GM19239 (cell line): ENCODE measurements at regions not wholly inside any gene's neighbourhood (a gene's known extent, or its start where the extent isn't known, plus 50 kb on each side); places are given as distances from the start of the nearest gene placed in this dataset.

ENCODE experiments used
- DNase-seq: peaks from one replicate; pipeline ENCODE4 v3.0.0; 2011; ENCODE audit warnings: low spot score; ENCODE audit not compliant: insufficient read length
- FAIRE-seq: peaks from 2 replicates; lab custom pipeline; 2011; peaks lifted over from hg19 to GRCh38; lab: Jason Lieb, UNC

GRCh38 chr9:13580760-13581159 lies 301.3 kb upstream of the MPDZ start:
- DNase-seq, result no peak
- FAIRE-seq, result no peak

GRCh38 chr9:13580131-13580530 lies 300.6 kb upstream of the MPDZ start:
- FAIRE-seq (no peak), DNase-seq (no peak)

GRCh38 chr9:13576101-13576500 lies 296.6 kb upstream of the MPDZ start:
- DNase-seq, result no peak
- no peak for FAIRE-seq

GRCh38 chr9:13575558-13575957 lies 296.1 kb upstream of the MPDZ start:
- DNase-seq (no peak), FAIRE-seq (no peak)

GRCh38 chr9:13570068-13570974 lies 290.8 kb upstream of the MPDZ start:
- no peak for FAIRE-seq
- no peak for DNase-seq

- FAIRE-seq, result no peak
Observed at GRCh38 chr9:13569602-13570067, 290.1 kb upstream of the MPDZ start.

GRCh38 chr9:13568841-13569601 lies 289.5 kb upstream of the MPDZ start:
- FAIRE-seq, result no peak
- no peak for DNase-seq

More at GRCh38 chr9:13569602-13570067, 290.1 kb upstream of the MPDZ start:
- no peak for DNase-seq

- no peak for FAIRE-seq
- no peak for DNase-seq
Observed at GRCh38 chr9:13568405-13568804, 288.9 kb upstream of the MPDZ start.

GRCh38 chr9:13567833-13568232 lies 288.3 kb upstream of the MPDZ start:
- DNase-seq (no peak), FAIRE-seq (no peak)

GRCh38 chr9:13557746-13558145 lies 278.3 kb upstream of the MPDZ start:
- FAIRE-seq (no peak), DNase-seq (no peak)

GRCh38 chr9:13556656-13557055 lies 277.2 kb upstream of the MPDZ start:
- FAIRE-seq (no peak), DNase-seq (no peak)

- DNase-seq, result no peak
- no peak for FAIRE-seq
Observed at GRCh38 chr9:13555989-13556500, 276.6 kb upstream of the MPDZ start.

- no peak for DNase-seq
- no peak for FAIRE-seq
Observed at GRCh38 chr9:13555516-13555915, 276.0 kb upstream of the MPDZ start.

GRCh38 chr9:13554626-13555025 lies 275.1 kb upstream of the MPDZ start:
- FAIRE-seq (no peak), DNase-seq (no peak)

GRCh38 chr9:13552606-13553215 lies 273.2 kb upstream of the MPDZ start:
- DNase-seq (no peak), FAIRE-seq (no peak)

GRCh38 chr9:13550519-13550918 lies 271.0 kb upstream of the MPDZ start:
- DNase-seq (no peak), FAIRE-seq (no peak)

GRCh38 chr9:13548535-13548934 lies 269.0 kb upstream of the MPDZ start:
- FAIRE-seq, result no peak
- no peak for DNase-seq

GRCh38 chr9:13535141-13535540 lies 255.6 kb upstream of the MPDZ start:
- no peak for FAIRE-seq
- DNase-seq, result no peak

- DNase-seq (no peak), FAIRE-seq (no peak)
Observed at GRCh38 chr9:13534006-13534405, 254.5 kb upstream of the MPDZ start.

GRCh38 chr9:13532407-13532806 lies 252.9 kb upstream of the MPDZ start:
- DNase-seq (no peak), FAIRE-seq (no peak)
